DOHH2 (cell line): ENCODE measurements at regions not wholly inside any gene's neighbourhood (a gene's known extent, or its start where the extent isn't known, plus 50 kb on each side); places are given as distances from the start of the nearest gene placed in this dataset.

Source experiments
- CTCF ChIP-seq: fragments of 200-600 bp; sonication (generic); IDR thresholded peaks from one replicate; pipeline ENCODE4 v1.5.1; 2014; ENCODE audit warnings: antibody characterized with exemption, mild to moderate bottlenecking, low read depth, low read length; ENCODE audit not compliant: poor library complexity, severe bottlenecking
- EZH2phosphoT487 ChIP-seq: fragments of 200-600 bp; sonication (generic); IDR thresholded peaks from 2 replicates; pipeline ENCODE4 v1.6.1; 2017; ENCODE audit warnings: borderline replicate concordance, mild to moderate bottlenecking, antibody characterized with exemption, low read length, moderate library complexity, mixed read lengths

GRCh38 chr4:111671756-111672155 is 473.5 kb upstream of the FAM241A start:
- no peak for TF ChIP-seq CTCF
- TF ChIP-seq EZH2phosphoT487, result no peak
